HAP-1 (cell line): ENCODE measurements at regions not wholly inside any gene's neighbourhood (a gene's known extent, or its start where the extent isn't known, plus 50 kb on each side); places are given as distances from the start of the nearest gene placed in this dataset.

Experiments
- DNase-seq, 2 experiments: peaks; one replicate each; pipeline ENCODE4 v3.0.0-alpha.2; 2016 to 2020; ENCODE audit warnings: low spot score in 2 of 2
- H3K27me3 ChIP-seq: fragments of 250-450 bp; sonication (Bioruptor Pico); 2 replicates; pipeline ENCODE4 v1.5.1; 2020; ENCODE audit warnings: low read depth, mild to moderate bottlenecking, moderate library complexity
- H3K36me3 ChIP-seq: fragments of 250-450 bp; sonication (Bioruptor Pico); replicated peaks from 2 replicates; pipeline ENCODE4 v1.5.1; 2020; ENCODE audit warnings: mild to moderate bottlenecking
- H3K4me1 ChIP-seq: fragments of 250-450 bp; sonication (Bioruptor Pico); 2 replicates; pipeline ENCODE4 v1.5.1; 2020; ENCODE audit warnings: mild to moderate bottlenecking
- H3K4me3 ChIP-seq: fragments of 250-450 bp; sonication (Bioruptor Pico); 2 replicates; pipeline ENCODE4 v1.5.1; 2020; ENCODE audit warnings: mild to moderate bottlenecking, moderate library complexity
- H3K9me3 ChIP-seq: fragments of 250-450 bp; sonication (Bioruptor Pico); 2 replicates; pipeline ENCODE4 v1.5.1; 2020; ENCODE audit warnings: mild to moderate bottlenecking, moderate library complexity
- in situ Hi-C: fragments of 300-500 bp; cut with MboI; formaldehyde crosslinking; loops from 3 replicates; pipeline ENCODE4 v1.14.3; 2020; ENCODE audit warnings: low sequenced_read_pairs, inconsistent platforms, mixed read lengths

DNA sequence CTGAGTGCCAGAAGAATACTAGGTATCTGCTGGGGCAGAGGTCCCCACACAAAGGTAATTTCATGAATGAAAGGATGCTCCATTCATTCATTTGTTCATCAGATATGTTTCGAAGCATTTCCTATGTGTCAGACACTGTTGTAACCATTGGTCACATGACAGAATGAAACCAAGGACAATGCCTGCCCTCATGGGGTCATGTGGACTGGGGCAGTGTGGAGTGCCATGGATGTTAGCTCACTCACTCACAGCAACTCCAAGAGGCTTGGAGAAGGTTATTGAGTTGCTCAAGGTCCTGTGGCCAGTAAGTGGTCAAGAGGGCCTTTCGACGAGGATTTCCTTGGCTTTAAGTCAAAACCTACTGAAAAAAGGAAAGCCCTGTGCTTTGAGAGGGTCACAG lies 223.5 kb downstream of the ARHGAP12 start:
- H3K4me1 ChIP-seq: no peaks in the 10 kb centered on the region
- in situ Hi-C loops: no loop called here
- no peak for DNase-seq

GRCh38 chr10:31704195-31704594 lies 224.4 kb downstream of the ARHGAP12 start:
- in situ Hi-C loops: no loop called here
- no peak for DNase-seq

More for the DNA sequence above, 223.5 kb downstream of the ARHGAP12 start:
- no peaks in the 10 kb centered on the region for H3K27me3 ChIP-seq
- peaks cover 4% of the 10 kb centered on the region; the same call in 1 of the 2 replicates for H3K9me3 ChIP-seq
- H3K36me3 ChIP-seq: no peaks in the 10 kb centered on the region
- H3K4me3 ChIP-seq: no peak overlapping the region

DNA sequence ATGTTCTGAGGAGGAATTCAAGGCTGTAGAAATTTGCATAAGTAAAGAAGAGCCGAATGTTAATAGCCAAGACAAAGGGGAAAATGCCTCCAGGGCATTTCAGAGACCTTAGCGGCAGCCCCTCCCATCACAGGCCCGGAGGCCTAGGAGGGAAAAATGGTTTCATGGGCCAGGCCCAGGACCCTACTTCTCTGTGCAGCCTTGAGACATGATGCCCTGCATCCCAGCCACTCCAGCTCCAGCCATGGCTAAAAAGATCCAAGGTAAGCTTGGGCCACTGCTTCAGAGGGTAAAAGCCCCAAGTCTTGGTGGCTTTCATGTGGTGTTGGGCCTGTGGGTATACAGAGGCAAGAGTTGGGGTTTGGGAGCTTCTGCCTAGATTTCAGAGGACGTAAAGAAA lies 225.7 kb downstream of the ARHGAP12 start:
- Histone ChIP-seq H3K4me1 (no peaks in the 10 kb centered on the region), H3K36me3 (no peaks in the 10 kb centered on the region), H3K9me3 (peaks cover 4% of the 10 kb centered on the region; the same call in 1 of the 2 replicates), H3K27me3 (no peaks in the 10 kb centered on the region), H3K4me3 (no peak overlapping the region)
- in situ Hi-C loops: no loop called here
- DNase-seq: no peak

More at GRCh38 chr10:31704195-31704594, 224.4 kb downstream of the ARHGAP12 start:
- Histone ChIP-seq H3K4me3 (no peak overlapping the region), H3K36me3 (no peaks in the 10 kb centered on the region), H3K27me3 (no peaks in the 10 kb centered on the region), H3K9me3 (peaks cover 4% of the 10 kb centered on the region; the same call in 1 of the 2 replicates), H3K4me1 (no peaks in the 10 kb centered on the region)

GRCh38 chr10:31702005-31702404 lies 226.6 kb downstream of the ARHGAP12 start:
- no peak for DNase-seq
- H3K4me3 ChIP-seq: no peak overlapping the region
- no peaks in the 10 kb centered on the region for H3K27me3 ChIP-seq
- H3K36me3 ChIP-seq: no peaks in the 10 kb centered on the region
- H3K9me3 ChIP-seq: peaks cover 4% of the 10 kb centered on the region; the same call in 1 of the 2 replicates
- in situ Hi-C loops: no loop called here
- no peaks in the 10 kb centered on the region for H3K4me1 ChIP-seq

- H3K27me3 ChIP-seq: no peaks in the 10 kb centered on the region
- H3K9me3 ChIP-seq: peaks cover 4% of the 10 kb centered on the region; the same call in 1 of the 2 replicates
- H3K36me3 ChIP-seq: no peaks in the 10 kb centered on the region
- no peaks in the 10 kb centered on the region for H3K4me1 ChIP-seq
- no peak overlapping the region for H3K4me3 ChIP-seq
- in situ Hi-C loops: no loop called here
- no peak for DNase-seq
Measured at GRCh38 chr10:31701546-31701945, 227.1 kb downstream of the ARHGAP12 start.

DNA sequence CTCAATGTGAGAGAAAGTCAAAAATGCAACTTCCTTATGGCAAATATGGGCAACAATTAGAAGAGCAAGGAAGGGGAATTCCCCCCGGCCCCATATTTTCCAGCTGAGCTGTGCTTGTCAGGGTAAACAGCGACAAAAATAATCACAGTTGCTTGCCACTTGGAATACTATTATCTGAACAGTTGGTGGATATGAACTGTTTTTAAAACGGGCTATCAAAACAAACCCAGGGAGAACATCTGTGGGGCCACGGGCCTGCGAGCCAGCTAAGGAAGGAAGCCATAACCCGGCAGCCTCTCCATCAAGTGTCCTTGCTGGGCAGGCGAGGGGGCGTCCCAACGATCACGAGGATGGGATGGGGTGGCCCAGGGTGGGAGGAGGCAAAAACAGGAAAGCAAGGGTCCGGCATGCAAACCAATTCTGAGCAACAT lies 228.4 kb downstream of the ARHGAP12 start:
- Histone ChIP-seq H3K36me3 (no peaks in the 10 kb centered on the region), H3K9me3 (peaks cover 4% of the 10 kb centered on the region; the same call in 1 of the 2 replicates), H3K4me3 (no peak overlapping the region), H3K4me1 (no peaks in the 10 kb centered on the region), H3K27me3 (no peaks in the 10 kb centered on the region)
- in situ Hi-C loops: no loop called here
- no peak for DNase-seq

DNA sequence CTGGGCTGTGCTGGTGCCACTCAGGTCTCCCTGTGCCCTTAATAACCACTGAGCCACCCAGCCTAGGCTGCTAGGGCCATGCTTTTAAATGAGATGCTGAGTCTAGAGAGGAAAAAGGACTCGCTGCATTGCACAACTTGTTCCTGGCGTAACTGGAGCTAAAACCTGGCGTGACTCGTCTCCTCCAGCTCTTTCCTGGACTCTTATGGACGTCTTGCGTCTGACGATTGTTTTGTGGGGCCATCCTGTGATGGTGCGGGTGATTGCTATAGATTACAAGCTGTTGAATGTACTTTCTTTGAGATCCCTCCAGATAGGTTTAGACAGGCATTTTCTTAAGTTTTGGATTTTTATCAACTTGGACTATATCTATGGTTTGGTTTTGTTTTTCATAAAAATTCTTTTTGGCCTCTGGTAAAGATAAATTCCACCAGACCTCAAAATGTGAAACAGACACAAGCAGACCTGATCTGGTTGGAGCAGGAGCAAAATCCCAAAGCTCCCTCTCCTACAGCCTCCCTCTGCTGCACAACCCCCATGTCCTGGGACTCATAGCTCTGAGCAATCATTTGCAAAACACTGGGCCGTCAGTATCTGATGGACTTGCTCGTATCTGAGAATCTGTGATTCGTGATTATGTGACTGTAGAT lies 230.3 kb downstream of the ARHGAP12 start:
- no peaks in the 10 kb centered on the region for H3K27me3 ChIP-seq
- DNase-seq: no peak
- in situ Hi-C loops: no loop called here
- H3K9me3 ChIP-seq: peaks cover 4% of the 10 kb centered on the region; the same call in 1 of the 2 replicates
- no peak overlapping the region for H3K4me3 ChIP-seq
- H3K4me1 ChIP-seq: no peaks in the 10 kb centered on the region
- no peaks in the 10 kb centered on the region for H3K36me3 ChIP-seq

DNA sequence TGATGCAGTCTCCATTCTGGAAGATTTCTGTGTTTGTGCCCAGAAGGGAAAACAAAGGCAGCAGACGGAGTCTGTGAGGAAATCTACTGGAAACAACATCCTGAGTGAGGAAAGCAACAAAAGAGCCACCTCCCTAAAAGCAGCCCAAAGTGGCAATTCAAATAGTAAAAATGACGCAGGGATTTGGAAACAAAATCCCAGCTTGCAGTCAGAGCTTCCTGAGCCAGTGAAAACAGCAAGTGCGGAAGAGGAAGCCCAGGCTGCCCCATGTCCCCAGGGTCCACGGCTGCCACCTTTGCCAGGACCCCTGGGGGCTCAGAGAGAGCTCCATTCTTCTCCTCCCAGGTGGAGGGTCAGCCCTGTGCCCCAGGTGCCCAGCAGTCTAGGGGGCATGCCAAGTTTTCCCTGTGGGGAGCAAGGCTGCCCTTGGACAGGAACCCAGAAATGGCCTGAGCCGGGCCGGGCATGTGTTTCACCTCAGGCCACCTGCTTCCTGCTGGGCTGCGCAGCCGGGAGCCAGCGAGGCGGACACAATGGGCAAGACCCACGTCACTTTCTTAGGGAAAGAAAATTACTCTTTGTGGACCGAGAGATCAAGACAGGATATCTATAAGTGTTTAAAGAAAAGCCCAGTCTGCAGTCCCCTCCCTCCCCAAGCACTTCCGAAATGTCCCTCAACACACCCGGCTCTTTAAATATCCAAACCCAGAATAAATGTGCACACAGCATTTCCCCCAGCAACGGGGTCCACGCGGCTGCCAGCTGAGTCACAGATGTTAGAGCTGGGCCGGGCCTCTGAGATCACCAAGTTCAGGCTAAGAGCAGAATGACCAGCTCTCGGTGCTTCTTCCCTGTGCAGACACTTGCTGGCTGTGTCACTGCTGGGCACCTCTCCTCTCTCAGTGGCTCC lies 231.1 kb downstream of the ARHGAP12 start:
- no peaks in the 10 kb centered on the region for H3K9me3 ChIP-seq
- no peaks in the 10 kb centered on the region for H3K36me3 ChIP-seq
- H3K4me3 ChIP-seq: no peak overlapping the region
- no peaks in the 10 kb centered on the region for H3K4me1 ChIP-seq
- H3K27me3 ChIP-seq: no peaks in the 10 kb centered on the region
- in situ Hi-C loops: no loop called here
- DNase-seq: no peak

- H3K27me3 ChIP-seq: no peaks in the 10 kb centered on the region
- no peaks in the 10 kb centered on the region for H3K9me3 ChIP-seq
- no peak overlapping the region for H3K4me3 ChIP-seq
- in situ Hi-C loops: no loop called here
- no peaks in the 10 kb centered on the region for H3K36me3 ChIP-seq
- DNase-seq: no peak
- no peaks in the 10 kb centered on the region for H3K4me1 ChIP-seq
Measured at GRCh38 chr10:31694929-31695837, 233.4 kb downstream of the ARHGAP12 start.

GRCh38 chr10:31694126-31694685 lies 234.4 kb downstream of the ARHGAP12 start:
- DNase-seq: no peak
- Histone ChIP-seq H3K27me3 (no peaks in the 10 kb centered on the region), H3K9me3 (no peaks in the 10 kb centered on the region), H3K4me3 (no peak overlapping the region), H3K4me1 (no peaks in the 10 kb centered on the region), H3K36me3 (no peaks in the 10 kb centered on the region)
- in situ Hi-C loops: no loop called here

- Histone ChIP-seq H3K36me3 (no peaks in the 10 kb centered on the region), H3K4me1 (no peaks in the 10 kb centered on the region), H3K4me3 (no peak overlapping the region), H3K27me3 (no peaks in the 10 kb centered on the region), H3K9me3 (no peaks in the 10 kb centered on the region)
- in situ Hi-C loops: no loop called here
- DNase-seq: no peak
Measured at GRCh38 chr10:31693491-31693890, 235.1 kb downstream of the ARHGAP12 start.

DNA sequence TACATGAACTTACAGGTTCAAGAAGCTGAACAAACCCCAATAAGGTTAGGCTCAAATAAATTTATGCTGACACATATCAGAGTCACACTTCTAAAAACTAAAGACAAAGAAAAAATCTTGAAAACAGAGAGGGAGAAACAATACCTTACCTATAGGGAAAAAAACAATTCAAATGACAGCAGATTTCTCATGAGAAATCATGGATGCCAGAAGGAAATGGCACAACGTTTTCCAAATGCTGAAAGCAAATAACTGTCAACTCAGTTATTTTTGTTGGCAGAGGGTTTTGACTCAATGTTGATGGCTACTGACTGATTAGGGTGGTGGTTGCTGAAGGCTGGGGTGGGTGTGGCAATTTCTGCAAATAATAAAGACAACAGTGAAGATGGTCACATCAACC lies 239.4 kb downstream of the ARHGAP12 start:
- no peak overlapping the region for H3K4me3 ChIP-seq
- in situ Hi-C loops: no loop called here
- H3K4me1 ChIP-seq: no peaks in the 10 kb centered on the region
- DNase-seq: no peak
- H3K27me3 ChIP-seq: no peaks in the 10 kb centered on the region
- no peaks in the 10 kb centered on the region for H3K9me3 ChIP-seq
- no peaks in the 10 kb centered on the region for H3K36me3 ChIP-seq
